GM21723 (cell line): ENCODE measurements at regions not wholly inside any gene's neighbourhood (a gene's known extent, or its start where the extent isn't known, plus 50 kb on each side); places are given as distances from the start of the nearest gene placed in this dataset.
"Not testable (repeated sequence)": the region's sequence is repeated elsewhere in the genome, so short reads cannot be mapped to it uniquely, and the experiment has no call there.

ENCODE experiments used
- ATAC-seq: cut with Tn5 transposase; IDR thresholded peaks from one replicate; pipeline ENCODE4 v1.9.1; 2021; ENCODE audit warnings: mild to moderate bottlenecking, moderate library complexity; ENCODE audit not compliant: unreplicated experiment

DNA sequence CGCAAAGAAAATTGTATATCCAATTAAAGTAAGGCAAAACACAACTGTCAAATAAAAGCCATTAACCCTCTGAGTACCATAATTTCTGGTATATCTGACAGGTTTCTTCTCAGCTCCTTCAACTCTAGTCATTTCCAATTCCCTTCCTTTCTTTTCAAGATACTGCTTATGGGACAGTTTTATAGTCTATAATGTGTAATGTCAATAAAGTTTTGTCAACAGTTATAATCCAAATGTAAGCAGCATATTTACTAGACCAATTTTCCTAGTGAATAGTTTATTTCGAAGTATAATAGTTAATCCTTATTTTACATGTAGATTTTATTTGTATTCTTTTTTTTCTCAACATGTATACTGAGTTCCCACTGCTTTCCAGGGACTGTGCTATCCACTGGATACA lies 1081.8 kb downstream of the EPHA7 start:
- no peak for ATAC-seq

DNA sequence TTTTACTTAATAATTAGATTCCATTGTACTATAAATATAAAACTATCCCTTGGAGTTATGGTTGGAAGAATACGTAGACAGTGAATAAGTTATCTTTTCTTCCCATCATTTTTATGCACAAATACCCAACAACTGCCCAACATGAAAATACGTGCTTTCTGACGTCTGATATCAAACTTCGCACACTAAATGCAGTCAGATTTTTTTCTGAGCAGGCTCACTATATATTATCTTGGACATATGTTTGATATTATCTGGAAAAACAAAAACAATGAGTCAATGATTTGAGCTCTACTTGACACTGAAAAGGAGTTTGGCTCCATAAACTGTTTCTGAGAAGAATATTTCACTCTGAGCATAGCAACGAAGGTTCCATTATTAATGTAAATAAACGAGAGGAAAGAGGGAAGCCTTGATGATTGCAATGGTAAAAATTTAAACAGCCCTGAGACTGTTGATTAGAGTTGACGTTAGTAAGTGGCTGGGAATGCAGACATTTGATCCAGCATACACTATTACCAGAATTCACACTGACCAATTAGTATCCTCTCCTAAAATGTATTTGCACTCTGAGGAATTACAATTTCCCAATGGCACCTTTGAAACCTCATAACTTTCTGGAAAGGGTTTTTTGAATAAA lies 1090.0 kb downstream of the EPHA7 start:
- no peak for ATAC-seq

DNA sequence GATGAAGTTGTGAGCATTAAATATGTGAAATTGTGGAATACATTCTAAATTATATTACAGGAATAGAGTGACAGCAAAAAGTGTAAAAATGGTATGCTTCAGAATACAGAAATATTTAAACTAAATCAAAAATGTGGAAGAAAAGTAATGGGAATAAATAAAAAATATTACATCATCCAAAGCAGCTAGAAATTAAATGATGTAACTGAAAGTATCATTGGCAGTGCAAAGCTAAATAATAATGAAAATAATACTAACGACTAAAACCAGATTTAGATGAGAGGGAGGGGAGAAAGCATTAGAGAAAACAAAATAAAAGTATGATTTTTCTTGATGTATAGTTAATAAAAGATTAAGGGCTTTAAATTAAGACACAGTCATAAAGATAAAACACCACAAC lies 1104.0 kb downstream of the EPHA7 start:
- ATAC-seq, result no peak

DNA sequence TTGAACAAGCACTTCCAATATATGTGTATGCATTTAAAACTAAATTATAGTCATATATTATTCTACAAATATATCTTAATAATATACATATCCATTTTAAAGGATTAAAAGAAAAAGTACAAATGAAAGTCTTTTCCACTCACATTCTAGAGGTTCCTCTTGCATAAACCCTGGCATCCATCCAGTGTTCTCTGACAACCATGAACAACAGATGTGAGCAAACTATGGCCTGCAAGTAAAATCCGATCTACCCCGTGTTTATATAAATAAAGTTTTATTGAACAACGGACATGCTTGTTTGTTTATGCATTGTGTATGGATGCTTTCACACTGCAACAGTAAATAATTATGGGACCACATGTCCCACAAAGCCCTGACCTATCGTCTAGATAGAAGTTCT lies 1122.3 kb downstream of the EPHA7 start:
- no peak for ATAC-seq

DNA sequence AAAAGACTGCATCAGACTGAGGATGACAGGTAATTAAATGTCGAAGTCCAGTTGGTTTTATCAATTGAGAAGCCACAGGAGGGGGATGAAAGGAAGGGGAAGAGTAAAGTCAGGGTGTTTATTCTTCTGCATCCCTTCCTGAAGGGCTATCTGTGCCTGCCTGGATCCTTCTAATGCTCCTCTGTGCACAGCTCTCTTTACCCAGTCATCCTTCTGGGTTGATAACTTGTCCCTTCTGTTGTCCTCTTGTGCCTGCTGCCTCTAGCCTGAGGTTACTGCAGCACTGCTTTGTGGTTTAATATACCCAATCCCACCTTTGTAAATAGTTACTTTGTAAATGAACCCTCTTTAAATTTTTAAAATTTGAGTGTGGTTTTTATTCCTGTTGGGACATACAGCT lies 1127.3 kb downstream of the EPHA7 start:
- no peak for ATAC-seq

DNA sequence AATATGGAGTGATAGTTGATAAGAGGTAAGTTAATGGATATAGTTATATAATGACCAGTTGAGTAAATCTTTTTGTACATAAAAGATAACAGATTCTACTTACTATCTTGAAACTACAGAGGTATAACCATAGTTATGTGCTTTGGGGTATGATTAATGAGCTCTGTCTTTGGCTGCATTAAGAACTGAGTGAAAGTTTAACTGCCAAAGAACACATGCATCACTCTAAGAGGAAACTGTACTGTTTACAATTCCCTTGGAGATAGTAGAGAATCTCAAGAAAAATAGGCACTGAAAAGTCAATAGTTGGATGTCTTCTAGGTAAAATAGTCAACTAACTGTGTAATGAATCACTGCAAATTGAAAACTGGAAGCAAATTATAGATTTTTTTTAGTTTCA lies 1129.5 kb downstream of the EPHA7 start:
- ATAC-seq, result no peak

DNA sequence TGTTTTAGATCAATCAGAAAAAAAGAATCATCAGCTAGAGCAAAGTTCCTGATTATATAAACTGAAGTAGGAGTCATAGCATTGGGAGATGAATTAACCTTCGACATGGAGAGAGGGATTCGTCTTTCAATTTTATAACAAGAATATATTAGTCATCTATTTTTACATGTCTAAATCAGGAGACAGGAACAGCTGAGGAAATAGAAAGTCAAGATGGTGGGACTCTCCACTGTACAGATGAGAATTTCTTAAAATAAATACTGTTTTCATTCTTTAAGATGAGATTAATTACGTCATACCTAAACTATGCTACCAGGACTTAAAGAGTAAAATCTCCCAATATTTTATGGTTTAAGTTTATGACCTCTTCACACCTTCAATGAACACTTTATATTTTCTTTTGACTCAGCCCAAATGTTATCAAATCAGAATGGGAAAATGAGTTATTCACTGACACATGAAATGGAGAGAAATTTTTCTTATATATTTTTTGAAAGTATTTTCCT lies 1137.7 kb downstream of the EPHA7 start:
- no peak for ATAC-seq

DNA sequence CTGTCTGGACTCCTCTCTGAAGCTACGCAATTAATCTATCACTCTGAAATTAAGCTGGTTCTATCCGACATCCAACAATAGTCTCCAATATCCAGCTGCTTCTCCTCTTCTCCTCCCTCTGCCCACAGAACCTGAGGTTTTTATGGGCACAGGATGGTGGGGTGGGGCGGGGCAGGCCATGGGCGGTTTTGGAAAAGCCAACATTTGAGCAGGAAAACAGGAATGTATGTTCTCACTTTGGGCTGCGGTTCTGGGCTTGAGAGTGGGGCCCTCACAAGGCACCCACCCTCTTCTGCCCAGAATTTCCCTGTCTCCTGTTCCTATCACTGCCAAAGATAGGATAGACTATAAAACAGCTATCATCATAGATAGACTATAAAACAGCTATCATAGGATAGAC lies 1144.2 kb downstream of the EPHA7 start:
- no peak for ATAC-seq

DNA sequence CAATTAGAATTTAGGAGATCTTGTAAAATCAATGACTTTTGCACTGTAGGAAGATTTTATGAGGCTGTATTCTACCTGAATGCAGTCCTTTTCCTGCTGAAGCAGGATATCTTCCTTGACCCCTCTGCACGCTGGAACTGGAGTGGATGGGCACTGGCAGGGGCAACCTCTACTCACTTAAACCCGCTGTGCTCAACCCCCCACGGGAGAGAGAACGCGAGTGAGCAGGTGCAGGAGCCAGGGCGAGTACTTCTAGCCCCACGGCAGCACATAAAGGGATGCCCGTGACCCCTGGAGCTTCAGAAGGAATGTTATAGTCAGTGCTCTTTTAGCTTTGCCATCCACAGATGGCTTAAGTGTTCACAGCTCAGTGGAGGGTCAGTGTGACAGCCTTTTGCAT lies 1144.8 kb downstream of the EPHA7 start:
- no peak for ATAC-seq

DNA sequence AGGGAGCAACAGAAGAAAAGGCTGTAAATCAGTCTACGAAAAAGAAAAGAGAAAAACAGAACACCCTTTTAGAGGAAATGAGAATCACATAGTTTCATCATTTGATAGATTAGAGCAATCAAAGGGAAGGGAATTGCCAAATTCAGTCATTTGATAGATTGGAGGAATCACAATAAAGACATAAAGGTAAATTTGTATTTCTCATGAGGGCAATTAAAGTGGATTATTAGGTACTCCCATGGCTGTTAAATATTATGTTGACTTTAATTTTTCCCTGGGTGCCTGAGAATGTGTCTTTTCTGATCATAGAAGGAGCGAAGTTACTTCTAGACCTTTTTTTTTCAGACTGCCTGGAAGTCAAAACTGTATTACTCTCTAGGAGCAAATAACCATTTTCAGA lies 1145.7 kb downstream of the EPHA7 start:
- no peak for ATAC-seq

DNA sequence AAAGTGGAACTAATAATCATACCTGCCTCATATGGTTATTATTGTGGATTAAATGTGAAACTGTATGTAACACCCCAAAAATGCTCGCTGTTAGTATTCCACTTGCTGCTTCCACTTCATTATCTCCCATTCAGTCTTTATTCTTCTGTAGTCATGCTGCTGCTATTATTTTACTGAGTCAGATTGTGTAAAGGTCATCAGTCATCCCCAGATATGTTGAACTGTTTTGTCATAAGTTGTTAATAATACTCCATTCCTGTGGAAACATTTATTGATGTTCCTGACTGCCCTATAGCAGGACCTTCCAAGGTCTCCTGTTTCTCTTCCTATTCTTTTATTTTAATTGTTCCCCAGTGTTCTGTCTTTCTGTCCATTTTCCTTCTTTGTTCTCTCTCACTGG lies 1148.3 kb downstream of the EPHA7 start:
- ATAC-seq, result no peak

DNA sequence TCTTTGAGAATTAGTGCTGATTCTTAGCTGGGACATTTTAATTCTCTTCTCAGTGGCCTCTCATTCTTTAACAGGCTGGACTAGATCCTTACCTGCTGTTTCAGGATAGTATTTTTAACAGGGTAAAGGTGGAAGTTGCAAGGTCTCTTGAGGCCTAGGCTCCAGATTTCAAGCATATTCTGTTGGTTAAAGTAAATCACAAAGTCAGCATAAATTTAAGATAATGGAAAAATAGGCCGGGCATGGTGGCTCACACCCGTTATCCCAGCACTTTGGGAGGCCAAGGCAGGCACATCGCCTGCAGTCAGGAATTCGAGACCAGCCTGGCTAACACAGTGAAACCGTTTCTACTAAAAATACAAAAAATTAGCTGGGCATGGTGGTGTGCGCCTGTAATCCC lies 1149.0 kb downstream of the EPHA7 start:
- no peak for ATAC-seq

DNA sequence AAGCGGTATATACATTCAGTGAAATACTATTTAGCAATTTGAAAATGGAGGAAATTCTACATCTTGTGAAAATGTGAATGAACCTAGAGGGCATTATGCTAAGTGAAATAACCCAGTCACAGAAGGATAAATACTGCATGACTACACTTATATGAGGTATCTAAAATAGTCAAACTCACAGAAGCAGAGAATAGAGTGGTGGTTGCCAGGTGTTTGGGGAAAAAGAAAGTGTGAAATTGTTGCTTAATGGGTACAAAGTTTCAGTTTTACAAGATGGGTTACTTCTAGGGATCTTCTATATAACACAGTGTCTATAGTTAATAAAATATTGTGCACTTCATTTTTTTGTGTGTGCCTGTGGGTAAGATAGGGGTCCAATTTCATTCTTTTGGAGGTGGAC lies 1152.0 kb downstream of the EPHA7 start:
- no peak for ATAC-seq

DNA sequence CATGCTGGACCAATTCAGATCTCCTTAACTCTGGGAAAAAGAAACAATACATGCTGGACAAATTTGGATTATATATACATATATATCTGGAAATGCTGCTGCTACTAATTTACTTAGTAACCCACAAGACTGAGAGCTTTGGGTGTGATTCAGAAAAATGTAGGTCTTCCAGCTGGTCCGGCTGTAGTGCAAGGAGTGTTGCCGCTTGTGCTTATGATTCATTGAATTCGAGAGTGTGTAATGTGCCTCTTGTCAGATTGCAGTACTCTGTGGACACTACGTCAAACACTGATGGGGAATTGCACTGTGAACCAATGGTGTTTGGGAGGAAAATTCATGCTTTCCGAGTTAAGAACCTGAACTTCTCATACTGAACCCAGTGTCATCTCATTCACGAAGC lies 1155.5 kb downstream of the EPHA7 start:
- ATAC-seq, result no peak

DNA sequence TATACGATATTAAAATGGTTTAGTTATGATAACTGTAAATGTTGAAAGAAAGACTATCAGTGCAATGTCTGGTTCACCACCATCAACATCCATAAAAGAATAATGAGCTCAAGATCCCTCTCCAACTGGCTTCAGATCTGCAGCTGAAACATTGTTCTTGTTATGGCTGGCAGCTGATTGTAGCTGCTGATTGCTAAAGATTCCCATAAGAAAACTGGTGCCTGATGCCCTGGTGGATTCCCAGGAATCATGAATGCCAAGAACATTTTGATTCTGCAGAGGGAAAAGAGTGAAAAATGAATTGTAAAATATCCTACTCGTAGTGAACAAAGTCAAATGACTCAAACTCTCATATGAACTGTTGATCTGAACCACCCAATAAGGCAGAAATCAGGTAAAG lies 1160.2 kb downstream of the EPHA7 start:
- no peak for ATAC-seq

DNA sequence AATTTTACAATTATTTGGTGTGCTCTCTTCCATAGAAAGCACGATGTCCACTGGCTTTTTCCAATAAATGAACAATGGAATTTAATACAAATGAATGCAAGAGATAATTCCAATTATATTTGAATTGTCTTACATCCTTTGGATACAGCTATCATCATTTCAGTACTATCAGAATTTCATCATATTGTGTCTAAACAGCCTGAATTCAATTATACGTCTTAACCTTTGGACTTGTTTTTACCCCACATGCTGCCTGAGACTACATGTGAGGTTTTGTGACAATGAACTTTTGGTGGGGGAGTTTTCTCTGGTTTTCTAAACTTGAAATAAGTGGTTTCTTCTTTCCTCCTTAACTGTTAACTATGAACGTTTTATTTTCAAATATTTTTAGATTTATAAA lies 1176.0 kb downstream of the EPHA7 start:
- ATAC-seq, result no peak

DNA sequence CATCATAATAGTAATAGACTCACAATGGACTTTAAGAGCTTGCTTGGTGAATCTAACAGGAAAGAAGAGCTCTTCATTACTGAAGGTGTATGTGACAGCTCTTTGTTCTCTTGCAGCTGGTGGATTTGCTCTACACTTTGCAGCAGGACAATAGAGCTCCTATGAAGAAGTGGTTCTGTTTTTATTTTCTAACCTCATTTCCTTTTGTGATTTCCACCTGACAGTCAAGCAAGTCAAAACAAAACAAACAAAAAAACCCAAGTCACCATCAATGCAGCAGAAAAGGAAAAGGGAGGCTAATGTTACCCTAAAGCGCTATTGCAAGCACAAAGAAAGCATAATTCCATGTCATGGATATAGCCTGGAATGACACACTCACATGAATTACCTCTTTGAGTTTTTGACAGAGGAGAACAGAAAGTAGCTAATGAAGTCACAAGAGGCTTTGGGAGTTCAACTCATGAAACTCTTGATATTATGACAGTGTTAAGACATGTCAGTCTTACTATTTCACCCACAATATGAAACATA lies 1188.1 kb downstream of the EPHA7 start:
- ATAC-seq, result no peak

DNA sequence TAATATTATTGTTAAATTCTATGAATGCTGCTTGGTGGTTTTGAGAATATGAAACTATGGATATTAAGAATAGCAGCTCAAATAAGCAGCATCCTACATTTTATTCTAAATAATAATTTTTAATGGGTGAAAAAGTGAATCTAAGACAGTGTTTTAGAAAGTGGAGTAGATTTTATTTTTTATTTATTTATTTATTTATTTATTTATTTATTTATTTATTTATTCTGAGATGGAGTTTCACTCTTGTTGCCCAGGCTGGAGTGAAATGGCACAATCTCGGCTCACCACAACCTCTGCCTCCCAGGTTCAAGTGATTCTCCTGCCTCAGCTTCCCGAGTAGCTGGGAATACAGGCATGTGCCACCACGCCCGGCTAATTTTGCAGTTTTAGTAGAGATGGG lies 1199.4 kb downstream of the EPHA7 start:
- not testable (repeated sequence) for ATAC-seq

DNA sequence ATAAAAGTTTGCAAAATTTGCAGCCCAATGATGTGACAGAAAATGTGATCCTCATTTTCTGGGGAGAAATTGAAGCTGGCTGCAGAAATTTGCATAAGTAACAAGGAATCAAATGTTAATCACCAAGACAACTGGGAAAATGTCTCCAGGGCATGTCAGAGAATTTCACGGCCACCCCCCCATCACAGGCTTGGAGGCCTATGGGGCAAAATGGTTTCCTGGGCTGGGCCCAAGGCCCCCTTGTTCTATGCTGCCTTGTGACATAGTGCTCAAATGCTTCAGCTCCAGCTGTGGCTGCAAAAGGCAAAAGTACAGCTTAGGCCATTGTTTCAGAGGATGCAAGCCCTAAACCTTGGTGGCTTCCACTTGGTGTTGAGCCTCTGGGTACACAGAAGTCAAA lies 1202.6 kb downstream of the EPHA7 start:
- ATAC-seq, result no peak

DNA sequence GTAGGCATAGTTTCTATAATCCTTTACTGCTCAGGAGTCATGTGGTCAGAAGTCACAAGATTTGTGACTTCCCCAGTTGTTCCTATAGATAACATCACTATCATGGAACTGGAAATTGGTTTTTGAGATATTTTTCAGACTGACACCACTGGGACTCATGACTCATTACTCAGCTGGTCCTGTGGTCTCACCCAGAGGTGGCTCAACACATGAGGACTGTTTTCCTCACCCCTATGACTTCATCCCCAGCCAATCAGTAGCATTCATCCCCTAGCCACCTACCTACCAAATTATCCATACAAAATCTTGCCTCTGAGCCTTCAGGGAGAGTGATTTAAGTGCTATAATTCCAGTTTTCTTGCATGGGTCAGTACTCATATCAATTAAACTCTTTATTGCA lies 1217.7 kb downstream of the EPHA7 start:
- ATAC-seq, result no peak

DNA sequence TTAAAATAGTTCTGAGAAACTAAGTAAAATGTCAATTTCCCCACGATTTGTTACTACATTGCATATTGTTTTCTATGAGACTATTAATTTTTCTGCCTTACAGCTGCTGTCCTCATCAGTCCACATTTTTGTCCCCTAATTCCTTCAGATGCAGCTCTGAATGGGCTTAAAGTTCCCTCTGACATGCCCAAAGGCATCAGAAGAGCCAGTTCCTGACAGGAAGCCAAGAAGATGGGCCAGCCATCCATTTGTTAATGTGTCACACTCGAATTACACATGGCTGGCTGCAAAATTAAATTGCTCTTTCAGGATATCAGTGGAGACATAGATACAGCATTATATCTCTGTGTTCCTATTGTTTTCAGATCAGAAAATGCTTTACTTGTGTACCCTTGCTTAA lies 1223.0 kb downstream of the EPHA7 start:
- ATAC-seq, result no peak

DNA sequence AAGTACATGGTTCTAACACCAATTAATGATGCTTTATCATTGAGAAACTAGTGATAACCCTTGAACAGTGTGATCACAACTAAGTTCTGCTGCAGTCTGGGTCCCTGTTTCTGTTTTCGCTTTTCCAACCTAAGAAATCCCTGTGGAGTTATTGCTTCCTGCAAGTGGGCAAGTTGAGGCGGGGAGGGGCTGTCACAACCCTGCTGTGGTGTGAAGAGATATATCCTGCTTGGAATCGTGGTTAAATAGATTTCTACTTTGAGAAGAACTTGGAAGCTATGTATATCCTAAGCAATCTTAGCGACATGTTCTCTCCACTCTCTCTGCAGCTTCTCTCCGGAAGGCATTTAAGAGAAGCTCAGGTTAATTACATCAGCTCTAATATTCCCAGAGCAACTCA lies 1223.6 kb downstream of the EPHA7 start:
- no peak for ATAC-seq

DNA sequence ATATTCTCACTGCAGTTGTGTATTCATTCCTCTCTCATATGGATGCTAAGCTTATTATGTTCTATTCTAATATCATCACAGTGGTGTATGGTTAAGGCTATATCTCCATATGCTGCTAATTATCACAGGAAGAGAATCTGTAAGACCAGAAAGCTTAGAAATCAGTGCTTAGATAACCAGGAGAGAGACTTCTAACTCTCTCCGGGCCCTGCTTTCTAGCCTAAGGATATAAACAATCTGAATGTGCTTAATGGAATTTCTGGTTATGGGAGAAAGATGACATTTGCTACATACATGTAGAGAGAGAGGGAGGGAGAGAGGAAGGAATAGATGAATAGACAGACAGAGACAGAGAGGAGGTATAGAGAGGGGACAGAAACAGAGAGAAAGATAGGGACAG lies 1231.3 kb downstream of the EPHA7 start:
- ATAC-seq, result no peak
